Lower lobe of right lung (tissue), 2 donors: ENCODE measurements at regions not wholly inside any gene's neighbourhood (a gene's known extent, or its start where the extent isn't known, plus 50 kb on each side); places are given as distances from the start of the nearest gene placed in this dataset.
A peak's percentile ranks its signal among the peaks of the same experiment; 100 is the strongest.
"Not testable (repeated sequence)": the region's sequence is repeated elsewhere in the genome, so short reads cannot be mapped to it uniquely, and the experiment has no call there.

Experiments used
- ATAC-seq, 2 donors: fragments of 200-7000 bp; cut with Tn5 transposase; one replicate each; pipeline ENCODE4 v1.9.1; 2020 to 2022; ENCODE audit warnings: mild to moderate bottlenecking in 2 of 2, moderate library complexity in 2 of 2
- DNase-seq: peaks from one replicate; pipeline ENCODE4 v3.0.0-alpha.2; 2020
- H3K27ac ChIP-seq: fragments of 200-600 bp; one replicate; pipeline ENCODE4 v1.8.0; 2022
- H3K27me3 ChIP-seq: fragments of 200-600 bp; one replicate; pipeline ENCODE4 v1.8.0; 2022; ENCODE audit warnings: low read depth
- H3K36me3 ChIP-seq: fragments of 200-600 bp; one replicate; pipeline ENCODE4 v1.8.0; 2022; ENCODE audit warnings: mild to moderate bottlenecking
- H3K4me1 ChIP-seq: fragments of 200-600 bp; one replicate; pipeline ENCODE4 v1.8.0; 2022
- H3K4me3 ChIP-seq: fragments of 200-600 bp; one replicate; pipeline ENCODE4 v1.8.0; 2022; ENCODE audit warnings: mild to moderate bottlenecking
- H3K9me3 ChIP-seq: fragments of 200-600 bp; one replicate; pipeline ENCODE4 v1.8.0; 2022
- CTCF ChIP-seq: fragments of 200-600 bp; IDR thresholded peaks from one replicate; pipeline ENCODE4 v1.8.0; 2022; ENCODE audit warnings: antibody characterized with exemption, mild to moderate bottlenecking
- intact Hi-C: fragments of 100-400 bp; cut with DNase I; formaldehyde crosslinking; loops from one replicate; pipeline ENCODE4 v1.11.0; 2022
- donor health status: DM: no; HTN: yes; CAD: no; lungs with severe emphysema.

GRCh38 chr6:85291326-85291725 is 158.6 kb upstream of the NT5E start:
- no peaks in the 10 kb centered on the region for H3K4me1 ChIP-seq
- H3K27ac ChIP-seq, result no peak overlapping the region
- H3K27me3 ChIP-seq, result no peaks in the 10 kb centered on the region
- DNase-seq, result no peak
- intact Hi-C loops, result no loop called here
- no peaks in the 10 kb centered on the region for H3K9me3 ChIP-seq
- no peak for ATAC-seq
- no peak for TF ChIP-seq CTCF
- H3K36me3 ChIP-seq, result no peaks in the 10 kb centered on the region
- H3K4me3 ChIP-seq, result no peak overlapping the region

- intact Hi-C loops, result no loop called here
- Histone ChIP-seq H3K4me3 (no peak overlapping the region), H3K27me3 (no peaks in the 10 kb centered on the region), H3K36me3 (no peaks in the 10 kb centered on the region), H3K9me3 (no peaks in the 10 kb centered on the region), H3K27ac (no peak overlapping the region), H3K4me1 (no peaks in the 10 kb centered on the region)
- TF ChIP-seq CTCF, result no peak
- no peak for ATAC-seq
- no peak for DNase-seq
Observed at GRCh38 chr6:85287654-85288053, 162.2 kb upstream of the NT5E start.

GRCh38 chr6:85287158-85287557 is 162.7 kb upstream of the NT5E start:
- ATAC-seq (no peak), DNase-seq (no peak)
- no peaks in the 10 kb centered on the region for H3K4me1 ChIP-seq
- H3K9me3 ChIP-seq, result no peaks in the 10 kb centered on the region
- no peak for TF ChIP-seq CTCF
- H3K36me3 ChIP-seq, result no peaks in the 10 kb centered on the region
- no peaks in the 10 kb centered on the region for H3K27me3 ChIP-seq
- no peak overlapping the region for H3K27ac ChIP-seq
- intact Hi-C loops, result no loop called here
- H3K4me3 ChIP-seq, result no peak overlapping the region

- H3K4me1 ChIP-seq, H3K36me3 ChIP-seq, H3K9me3 ChIP-seq, H3K27me3 ChIP-seq, H3K4me3 ChIP-seq, DNase-seq, H3K27ac ChIP-seq, intact Hi-C loops, ATAC-seq: not testable (repeated sequence)
Observed at GRCh38 chr6:85286507-85286906, 163.4 kb upstream of the NT5E start.

GRCh38 chr6:85285934-85286333 is 163.9 kb upstream of the NT5E start:
- Histone ChIP-seq H3K27ac (no peak overlapping the region), H3K36me3 (no peaks in the 10 kb centered on the region), H3K4me3 (no peak overlapping the region), H3K27me3 (no peaks in the 10 kb centered on the region), H3K9me3 (no peaks in the 10 kb centered on the region), H3K4me1 (no peaks in the 10 kb centered on the region)
- intact Hi-C loops, result no loop called here
- DNase-seq, result no peak
- TF ChIP-seq CTCF, result no peak
- no peak for ATAC-seq

GRCh38 chr6:85285114-85285513 is 164.8 kb upstream of the NT5E start:
- intact Hi-C loops, result no loop called here
- no peak overlapping the region for H3K4me3 ChIP-seq
- no peaks in the 10 kb centered on the region for H3K4me1 ChIP-seq
- ATAC-seq (peak; percentile 81 to 85), DNase-seq (no peak)
- H3K27me3 ChIP-seq, result no peaks in the 10 kb centered on the region
- no peaks in the 10 kb centered on the region for H3K9me3 ChIP-seq
- no peak for TF ChIP-seq CTCF
- no peaks in the 10 kb centered on the region for H3K36me3 ChIP-seq
- no peak overlapping the region for H3K27ac ChIP-seq
